ENCODE measurements at regions not wholly inside any gene's neighbourhood (a gene's known extent, or its start where the extent isn't known, plus 50 kb on each side); places are given as distances from the start of the nearest gene placed in this dataset.
"Not testable (repeated sequence)": the region's sequence is repeated elsewhere in the genome, so short reads cannot be mapped to it uniquely, and the experiment has no call there.

GRCh38 chr2:37782721-37783371 lies 111.4 kb upstream of the CDC42EP3 start:
- DNase-seq = no peak

GRCh38 chr2:37783545-37783944 lies 112.1 kb upstream of the CDC42EP3 start:
- DNase-seq = no peak

GRCh38 chr2:37784071-37784758 lies 112.8 kb upstream of the CDC42EP3 start:
- no peak for DNase-seq

- no peak for DNase-seq
Measured at GRCh38 chr2:37784759-37785149, 113.3 kb upstream of the CDC42EP3 start.

GRCh38 chr2:37786191-37786698 lies 114.8 kb upstream of the CDC42EP3 start:
- no peak for DNase-seq

- no peak for DNase-seq
Measured at GRCh38 chr2:37786854-37787253, 115.4 kb upstream of the CDC42EP3 start.

GRCh38 chr2:37788602-37789209 lies 117.3 kb upstream of the CDC42EP3 start:
- DNase-seq = no peak

GRCh38 chr2:37790019-37790418 lies 118.6 kb upstream of the CDC42EP3 start:
- peak in 1 of 2 donors; percentile 65 for DNase-seq

- DNase-seq = no peak
Measured at GRCh38 chr2:37790462-37790861, 119.0 kb upstream of the CDC42EP3 start.

GRCh38 chr2:37792366-37792765 lies 120.9 kb upstream of the CDC42EP3 start:
- peak; percentile 41 to 51 for DNase-seq

GRCh38 chr2:37793004-37793403 lies 121.6 kb upstream of the CDC42EP3 start:
- peak; percentile 15 for DNase-seq

- DNase-seq = peak; percentile 16 to 41
Measured at GRCh38 chr2:37794717-37795116, 123.3 kb upstream of the CDC42EP3 start.

GRCh38 chr2:37795456-37795855 lies 124.0 kb upstream of the CDC42EP3 start:
- no peak for DNase-seq

GRCh38 chr2:37795938-37796337 lies 124.5 kb upstream of the CDC42EP3 start:
- DNase-seq = no peak

GRCh38 chr2:37796481-37796880 lies 125.0 kb upstream of the CDC42EP3 start:
- DNase-seq = no peak

GRCh38 chr2:37797081-37797480 lies 125.6 kb upstream of the CDC42EP3 start:
- no peak for DNase-seq

- DNase-seq = peak; percentile 76 to 77
Measured at GRCh38 chr2:37798315-37799005, 126.6 kb upstream of the RMDN2 start.

GRCh38 chr2:37800176-37800858 lies 124.8 kb upstream of the RMDN2 start:
- no peak for DNase-seq

- DNase-seq = no peak
Measured at GRCh38 chr2:37802211-37802752, 122.8 kb upstream of the RMDN2 start.

GRCh38 chr2:37802899-37803379 lies 122.1 kb upstream of the RMDN2 start:
- no peak for DNase-seq

- not testable (repeated sequence) for DNase-seq
Measured at GRCh38 chr2:37806004-37806403, 119.1 kb upstream of the RMDN2 start.

- peak; percentile 64 to 70 for DNase-seq
Measured at GRCh38 chr2:37809525-37809924, 115.6 kb upstream of the RMDN2 start.

Data from inflammatory macrophage (primary cell).